Endothelial cell of umbilical vein (primary cell): ENCODE measurements at regions not wholly inside any gene's neighbourhood (a gene's known extent, or its start where the extent isn't known, plus 50 kb on each side); places are given as distances from the start of the nearest gene placed in this dataset.

Experiments
- BruUV-seq: library from RNA; stranded (reverse); fragments of 400-500 nt; replicated peaks from 2 replicates; lab custom pipeline; 2021; lab: Mats Ljungman, UMichigan
- CTCF ChIA-PET: fragments of 300-600, 350-600 bp; sonication (Branson Sonifier 250); formaldehyde crosslinking; loops from one replicate; lab custom pipeline; 2021; ENCODE audit warnings: antibody characterized with exemption, inconsistent platforms; lab: Charles Lee
- POLR2A ChIA-PET: fragments of 300-600, 350-600 bp; sonication (Branson Sonifier 250); formaldehyde crosslinking; loops from one replicate; lab custom pipeline; 2021; ENCODE audit warnings: antibody characterized with exemption, inconsistent platforms; lab: Charles Lee
- DNase-seq: peaks from one replicate; pipeline ENCODE4 v3.0.0-alpha.2; 2011; ENCODE audit warnings: low read depth, low spot score
- FAIRE-seq: peaks from 2 replicates; lab custom pipeline; 2011; peaks lifted over from hg19 to GRCh38; lab: Jason Lieb, UNC
- H2AFZ ChIP-seq: 2 replicates; pipeline ENCODE4 v1.6.0; 2012; ENCODE audit warnings: low read depth, low read length, control low read depth, inconsistent platforms
- H3K27ac ChIP-seq: 2 replicates; pipeline ENCODE4 v1.5.1; 2011; ENCODE audit warnings: low read depth, mild to moderate bottlenecking, control low read depth, low read length, moderate library complexity; ENCODE audit not compliant: insufficient read depth
- H3K27me3 ChIP-seq, 2 experiments: 2 replicates each; pipeline versions ENCODE4 v1.6.0 to v1.6.1; 2011; ENCODE audit warnings: low read length in 2 of 2, mixed read lengths in 1 of 2; ENCODE audit not compliant: control insufficient read depth in 2 of 2, insufficient read depth in 2 of 2
- H3K36me3 ChIP-seq, 2 experiments: 2 replicates in 1 of 2; 3 replicates in 1 of 2; pipeline ENCODE4 v1.5.1; 2011; ENCODE audit warnings: low read length in 2 of 2, mild to moderate bottlenecking in 1 of 2, moderate library complexity in 1 of 2; ENCODE audit not compliant: control insufficient read depth in 2 of 2, insufficient read depth in 2 of 2; ENCODE audit errors: extremely low read depth in 1 of 2
- H3K4me1 ChIP-seq: 3 replicates; pipeline ENCODE4 v1.5.1; 2011; ENCODE audit warnings: mild to moderate bottlenecking, low read length; ENCODE audit not compliant: control insufficient read depth, insufficient read depth; ENCODE audit errors: extremely low read depth
- H3K4me2 ChIP-seq: 2 replicates; pipeline ENCODE4 v1.6.1; 2011; ENCODE audit warnings: low read length, control low read depth, mixed read lengths; ENCODE audit not compliant: insufficient read depth
- H3K4me3 ChIP-seq, 3 experiments: fragments of 200-600 bp in 1 of 3; sonication (generic), shearing (Covaris generic) in 1 of 3; replicated peaks in 1 of 3; 2 replicates each; pipeline ENCODE4 v1.5.1; 2011 to 2016; ENCODE audit warnings: control low read depth in 3 of 3, low read length in 3 of 3, mild to moderate bottlenecking in 2 of 3, inconsistent platforms in 1 of 3, low read depth in 1 of 3, moderate library complexity in 1 of 3; ENCODE audit not compliant: insufficient read depth in 1 of 3
- H3K79me2 ChIP-seq: 2 replicates; pipeline ENCODE4 v1.6.0; 2012; ENCODE audit warnings: low read length, inconsistent platforms; ENCODE audit not compliant: control insufficient read depth, insufficient read depth
- H3K9ac ChIP-seq: replicated peaks from 2 replicates; pipeline ENCODE3; 2011; ENCODE audit warnings: low read length, control low read depth; ENCODE audit not compliant: insufficient read depth; ENCODE audit errors: extremely low read depth
- H3K9me1 ChIP-seq: replicated peaks from 3 replicates; pipeline ENCODE4 v1.6.0; 2011; ENCODE audit warnings: mild to moderate bottlenecking, low read length; ENCODE audit not compliant: control insufficient read depth, insufficient read depth; ENCODE audit errors: extremely low read depth
- H3K9me3 ChIP-seq: replicated peaks from 2 replicates; pipeline ENCODE4 v1.5.1; 2012; ENCODE audit warnings: low read length, inconsistent platforms; ENCODE audit not compliant: control insufficient read depth, insufficient read depth
- H4K20me1 ChIP-seq: replicated peaks from 2 replicates; pipeline ENCODE3; 2011; ENCODE audit warnings: mild to moderate bottlenecking, low read length; ENCODE audit not compliant: control insufficient read depth, insufficient read depth; ENCODE audit errors: extremely low read depth
- EZH2 ChIP-seq: IDR thresholded peaks from 2 replicates; pipeline ENCODE4 v1.6.1; 2012; ENCODE audit warnings: borderline replicate concordance, low read depth, mild to moderate bottlenecking, moderate library complexity, low read length, inconsistent platforms; ENCODE audit not compliant: severe bottlenecking
- FOS ChIP-seq: IDR thresholded peaks from 2 replicates; pipeline ENCODE4 v1.6.1; 2011; ENCODE audit warnings: mild to moderate bottlenecking, low read length, moderate library complexity, borderline replicate concordance; ENCODE audit not compliant: insufficient read depth
- GATA2 ChIP-seq: IDR thresholded peaks from 2 replicates; pipeline ENCODE4 v1.7.0; 2011; ENCODE audit warnings: low read depth, mild to moderate bottlenecking, moderate library complexity, mixed read lengths, low read length; ENCODE audit not compliant: insufficient read length, insufficient read depth
- JUN ChIP-seq: IDR thresholded peaks from 2 replicates; pipeline ENCODE4 v1.6.1; 2011; ENCODE audit warnings: borderline replicate concordance, low read depth; ENCODE audit not compliant: insufficient read length, insufficient read depth
- MYC ChIP-seq: IDR thresholded peaks from one replicate; pipeline ENCODE4 v1.6.1; 2011; ENCODE audit warnings: mild to moderate bottlenecking, low read depth, low read length
- POLR2A ChIP-seq: IDR thresholded peaks from 2 replicates; pipeline ENCODE4 v1.6.1; 2012; ENCODE audit warnings: low read depth, mild to moderate bottlenecking, control low read depth, low read length
- POLR2AphosphoS5 ChIP-seq: IDR thresholded peaks from 2 replicates; pipeline ENCODE4 v1.6.1; 2012; ENCODE audit warnings: low read depth, mild to moderate bottlenecking, control low read depth, low read length, moderate library complexity; ENCODE audit not compliant: insufficient read depth
- dilution Hi-C: fragments of 300-500 bp; cut with MboI; formaldehyde crosslinking; loops from one replicate; pipeline ENCODE4 v1.15.0; 2019; ENCODE audit warnings: low sequenced_read_pairs; ENCODE audit not compliant: extremely low pct_ligation_motif_present
- intact Hi-C: fragments of 100-400 bp; cut with micrococcal nuclease; formaldehyde crosslinking; loops from one replicate; pipeline ENCODE4 v1.10.0; 2022
- TF ChIP-seq, protein P1 (sequence below), 2 donors: IDR thresholded peaks; 1 replicate in 1 of 2; 2 replicates in 1 of 2; pipeline ENCODE4 v1.5.1; 2011; ENCODE audit warnings: low read length in 2 of 2, mild to moderate bottlenecking in 2 of 2, moderate library complexity in 2 of 2, control low read depth in 1 of 2, inconsistent platforms in 1 of 2, low read depth in 1 of 2; ENCODE audit not compliant: insufficient read depth in 1 of 2; ENCODE audit errors: extremely low read depth in 1 of 2
- TF ChIP-seq, protein P2 (sequence below): IDR thresholded peaks from 2 replicates; pipeline ENCODE4 v1.6.1; 2011; ENCODE audit not compliant: insufficient read depth, insufficient read length

DNA sequence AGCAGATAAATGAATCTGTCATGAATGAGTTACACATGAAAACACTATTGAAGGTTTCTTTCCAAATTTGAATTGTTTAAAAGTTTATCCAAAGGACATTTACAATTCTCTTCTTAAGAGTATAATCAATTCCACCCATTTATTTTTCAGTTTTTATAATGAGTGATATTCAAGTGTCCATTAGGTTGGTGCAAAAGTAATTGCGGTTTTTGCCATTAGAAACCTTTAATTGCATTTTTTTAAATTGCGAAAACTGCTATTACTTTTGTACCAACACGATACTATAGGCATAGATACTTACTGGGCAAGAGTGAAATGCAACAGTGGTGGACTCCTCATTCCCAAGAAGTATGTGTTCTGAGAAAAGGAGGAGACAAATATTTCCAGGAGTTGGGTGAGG lies 422.7 kb upstream of the MON1B start:
- CTCF ChIA-PET = no interaction called here
- H3K9ac ChIP-seq = no peak overlapping the region

More for the DNA sequence above, 422.7 kb upstream of the MON1B start:
- Histone ChIP-seq H3K4me1 (no peaks in the 10 kb centered on the region), H3K27me3 (no peaks in the 10 kb centered on the region), H3K36me3 (no peaks in the 10 kb centered on the region), H4K20me1 (no peaks in the 10 kb centered on the region), H3K9me1 (no peaks in the 10 kb centered on the region), H3K4me2 (no peak overlapping the region), H3K9me3 (no peaks in the 10 kb centered on the region), H3K4me3 (no peak overlapping the region), H3K79me2 (no peaks in the 10 kb centered on the region), H3K27ac (no peak overlapping the region), H2AFZ (no peak overlapping the region)
- FAIRE-seq (no peak), DNase-seq (no peak)
- no TSS peak for BruUV-seq
- intact Hi-C loops (no loop called here), dilution Hi-C loops (no loop called here)
- POLR2A ChIA-PET = no interaction called here
- TF ChIP-seq, protein P1, sequence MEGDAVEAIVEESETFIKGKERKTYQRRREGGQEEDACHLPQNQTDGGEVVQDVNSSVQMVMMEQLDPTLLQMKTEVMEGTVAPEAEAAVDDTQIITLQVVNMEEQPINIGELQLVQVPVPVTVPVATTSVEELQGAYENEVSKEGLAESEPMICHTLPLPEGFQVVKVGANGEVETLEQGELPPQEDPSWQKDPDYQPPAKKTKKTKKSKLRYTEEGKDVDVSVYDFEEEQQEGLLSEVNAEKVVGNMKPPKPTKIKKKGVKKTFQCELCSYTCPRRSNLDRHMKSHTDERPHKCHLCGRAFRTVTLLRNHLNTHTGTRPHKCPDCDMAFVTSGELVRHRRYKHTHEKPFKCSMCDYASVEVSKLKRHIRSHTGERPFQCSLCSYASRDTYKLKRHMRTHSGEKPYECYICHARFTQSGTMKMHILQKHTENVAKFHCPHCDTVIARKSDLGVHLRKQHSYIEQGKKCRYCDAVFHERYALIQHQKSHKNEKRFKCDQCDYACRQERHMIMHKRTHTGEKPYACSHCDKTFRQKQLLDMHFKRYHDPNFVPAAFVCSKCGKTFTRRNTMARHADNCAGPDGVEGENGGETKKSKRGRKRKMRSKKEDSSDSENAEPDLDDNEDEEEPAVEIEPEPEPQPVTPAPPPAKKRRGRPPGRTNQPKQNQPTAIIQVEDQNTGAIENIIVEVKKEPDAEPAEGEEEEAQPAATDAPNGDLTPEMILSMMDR (IDR thresholded peaks at IDR 0.05; ENCODE audit: extremely low read depth in 1 of 2, insufficient read depth in 1 of 2, low read depth in 1 of 2, low read length in 2 of 2) = no peak
- no peak for TF ChIP-seq FOS
- TF ChIP-seq, protein P2, sequence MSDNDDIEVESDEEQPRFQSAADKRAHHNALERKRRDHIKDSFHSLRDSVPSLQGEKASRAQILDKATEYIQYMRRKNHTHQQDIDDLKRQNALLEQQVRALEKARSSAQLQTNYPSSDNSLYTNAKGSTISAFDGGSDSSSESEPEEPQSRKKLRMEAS = no peak
- TF ChIP-seq EZH2 = no peak
- no peak for TF ChIP-seq GATA2
- TF ChIP-seq POLR2A = no peak
- TF ChIP-seq MYC = no peak
- no peak for TF ChIP-seq JUN
- no peak for TF ChIP-seq POLR2AphosphoS5
